PFSK-1 (cell line): ENCODE measurements at regions not wholly inside any gene's neighbourhood (a gene's known extent, or its start where the extent isn't known, plus 50 kb on each side); places are given as distances from the start of the nearest gene placed in this dataset.

Source experiments
- FOXP2 ChIP-seq: optimal IDR thresholded peaks from 2 replicates; pipeline ENCODE3; 2011; ENCODE audit warnings: borderline replicate concordance, control low read depth, inconsistent platforms; ENCODE audit not compliant: insufficient read depth; ENCODE audit errors: extremely low read length, extremely low read depth
- POLR2AphosphoS5 ChIP-seq: IDR thresholded peaks from 2 replicates; pipeline ENCODE4 v1.6.1; 2012; ENCODE audit warnings: low read depth, mild to moderate bottlenecking, control low read depth, low read length, moderate library complexity
- SIN3A ChIP-seq: IDR thresholded peaks from 2 replicates; pipeline ENCODE4 v1.6.1; 2012; ENCODE audit warnings: mild to moderate bottlenecking, low read length, moderate library complexity, borderline replicate concordance; ENCODE audit not compliant: insufficient read depth
- TAF1 ChIP-seq: IDR thresholded peaks from 2 replicates; pipeline ENCODE4 v1.6.1; 2012; ENCODE audit warnings: low read length, control low read depth, borderline replicate concordance; ENCODE audit not compliant: insufficient read depth
- TF ChIP-seq, protein P1 (sequence below), 2 experiments: IDR thresholded peaks; 2 replicates each; pipeline versions ENCODE4 v1.6.1 to v1.8.0; 2011 to 2012; ENCODE audit warnings: low read depth in 2 of 2, low read length in 2 of 2, control low read depth in 1 of 2, inconsistent platforms in 1 of 2, mild to moderate bottlenecking in 1 of 2, moderate library complexity in 1 of 2; ENCODE audit not compliant: insufficient read depth in 1 of 2

DNA sequence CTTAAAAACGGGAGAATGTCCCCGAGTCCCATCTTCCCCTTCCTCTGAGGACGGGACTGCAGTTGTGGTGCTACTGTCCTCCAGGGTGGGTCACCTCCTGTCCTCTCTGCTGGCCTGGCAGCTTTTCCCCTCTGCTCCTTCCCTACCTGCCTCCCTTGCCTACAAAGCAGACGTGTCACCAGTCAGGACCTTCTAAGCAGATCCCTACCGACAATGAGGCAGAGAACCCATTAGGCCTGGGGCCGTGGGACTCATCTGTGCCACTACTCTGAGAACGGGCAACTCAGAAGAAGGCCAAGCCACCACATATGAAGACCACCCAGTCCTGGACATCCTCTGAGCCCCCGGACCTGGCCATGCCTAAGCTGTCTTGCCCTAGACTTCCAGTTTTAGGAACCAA is 103.0 kb upstream of the TEX51 start:
- TF ChIP-seq SIN3A (no peak), TAF1 (no peak), FOXP2 (no peak), POLR2AphosphoS5 (no peak)
- TF ChIP-seq, protein P1, sequence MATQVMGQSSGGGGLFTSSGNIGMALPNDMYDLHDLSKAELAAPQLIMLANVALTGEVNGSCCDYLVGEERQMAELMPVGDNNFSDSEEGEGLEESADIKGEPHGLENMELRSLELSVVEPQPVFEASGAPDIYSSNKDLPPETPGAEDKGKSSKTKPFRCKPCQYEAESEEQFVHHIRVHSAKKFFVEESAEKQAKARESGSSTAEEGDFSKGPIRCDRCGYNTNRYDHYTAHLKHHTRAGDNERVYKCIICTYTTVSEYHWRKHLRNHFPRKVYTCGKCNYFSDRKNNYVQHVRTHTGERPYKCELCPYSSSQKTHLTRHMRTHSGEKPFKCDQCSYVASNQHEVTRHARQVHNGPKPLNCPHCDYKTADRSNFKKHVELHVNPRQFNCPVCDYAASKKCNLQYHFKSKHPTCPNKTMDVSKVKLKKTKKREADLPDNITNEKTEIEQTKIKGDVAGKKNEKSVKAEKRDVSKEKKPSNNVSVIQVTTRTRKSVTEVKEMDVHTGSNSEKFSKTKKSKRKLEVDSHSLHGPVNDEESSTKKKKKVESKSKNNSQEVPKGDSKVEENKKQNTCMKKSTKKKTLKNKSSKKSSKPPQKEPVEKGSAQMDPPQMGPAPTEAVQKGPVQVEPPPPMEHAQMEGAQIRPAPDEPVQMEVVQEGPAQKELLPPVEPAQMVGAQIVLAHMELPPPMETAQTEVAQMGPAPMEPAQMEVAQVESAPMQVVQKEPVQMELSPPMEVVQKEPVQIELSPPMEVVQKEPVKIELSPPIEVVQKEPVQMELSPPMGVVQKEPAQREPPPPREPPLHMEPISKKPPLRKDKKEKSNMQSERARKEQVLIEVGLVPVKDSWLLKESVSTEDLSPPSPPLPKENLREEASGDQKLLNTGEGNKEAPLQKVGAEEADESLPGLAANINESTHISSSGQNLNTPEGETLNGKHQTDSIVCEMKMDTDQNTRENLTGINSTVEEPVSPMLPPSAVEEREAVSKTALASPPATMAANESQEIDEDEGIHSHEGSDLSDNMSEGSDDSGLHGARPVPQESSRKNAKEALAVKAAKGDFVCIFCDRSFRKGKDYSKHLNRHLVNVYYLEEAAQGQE (IDR thresholded peaks at IDR 0.05; ENCODE audit: insufficient read depth in 1 of 2, low read depth in 2 of 2, low read length in 2 of 2): no peak

- no peak for TF ChIP-seq POLR2AphosphoS5
- TF ChIP-seq FOXP2: no peak
- no peak for TF ChIP-seq SIN3A
- no peak for TF ChIP-seq TAF1
- TF ChIP-seq, protein P1 (IDR thresholded peaks at IDR 0.05; ENCODE audit: insufficient read depth in 1 of 2, low read depth in 2 of 2, low read length in 2 of 2): no peak
These were observed 101.6 kb upstream of the TEX51 start for GRCh38 chr2:126796931-126797621.

DNA sequence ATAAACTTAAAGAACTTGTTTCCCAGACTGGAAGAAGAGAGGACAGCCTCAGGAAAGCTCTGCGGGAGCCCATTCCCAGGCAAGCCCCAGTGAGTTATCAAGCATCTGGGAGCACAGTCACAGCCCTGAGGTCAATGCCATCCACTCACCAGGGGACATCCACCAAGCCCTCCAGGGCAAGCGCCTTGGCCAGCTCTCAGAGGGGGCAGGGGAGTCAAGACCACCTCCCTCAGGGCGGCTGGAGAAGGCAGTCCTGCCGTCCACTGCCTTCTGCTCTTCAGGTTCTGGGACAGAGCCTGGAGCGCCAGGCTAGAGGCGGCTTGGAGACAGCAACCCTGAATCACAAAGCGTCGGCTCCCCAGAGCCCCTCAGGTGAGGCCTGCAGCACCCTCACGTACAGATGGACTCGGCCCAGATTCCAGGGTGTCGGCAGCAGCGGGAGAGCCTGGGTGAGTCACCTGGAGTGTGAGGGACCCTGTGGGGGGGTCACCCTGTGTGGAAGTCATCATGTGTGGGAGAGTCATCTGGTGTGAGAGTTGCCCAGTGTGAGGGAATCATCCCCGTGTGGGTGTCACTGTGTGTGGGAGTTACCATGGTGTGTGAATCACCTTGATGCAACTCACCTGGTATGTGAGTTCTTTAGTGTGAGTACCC is 100.9 kb upstream of the TEX51 start:
- TF ChIP-seq SIN3A (no peak), TAF1 (no peak), FOXP2 (no peak), POLR2AphosphoS5 (no peak)
- TF ChIP-seq, protein P1 (IDR thresholded peaks at IDR 0.05; ENCODE audit: insufficient read depth in 1 of 2, low read depth in 2 of 2, low read length in 2 of 2): no peak

- TF ChIP-seq POLR2AphosphoS5 (no peak), FOXP2 (no peak), SIN3A (no peak), TAF1 (no peak)
- TF ChIP-seq, protein P1 (IDR thresholded peaks at IDR 0.05; ENCODE audit: insufficient read depth in 1 of 2, low read depth in 2 of 2, low read length in 2 of 2): no peak
These were observed 100.2 kb upstream of the TEX51 start for GRCh38 chr2:126798276-126799140.
